ENCODE measurements at regions not wholly inside any gene's neighbourhood (a gene's known extent, or its start where the extent isn't known, plus 50 kb on each side); places are given as distances from the start of the nearest gene placed in this dataset.
A peak's percentile ranks its signal among the peaks of the same experiment; 100 is the strongest.

- no peak overlapping the region for H3K23ac ChIP-seq (ENCODE audit: low read depth, low read length)
- no peak overlapping the region for H2BK5ac ChIP-seq (ENCODE audit: low read depth, low read length, poor library complexity, severe bottlenecking)
- no peak overlapping the region for H4K5ac ChIP-seq (ENCODE audit: low read depth, low read length)
- no peak overlapping the region for H3K14ac ChIP-seq (replicated peaks; ENCODE audit: low read depth, low read length)
- H3K4me3 ChIP-seq (ENCODE audit: insufficient read depth, low read depth, low read length): no peak overlapping the region
- peak overlapping the region; percentile 58 for H2AFZ ChIP-seq (replicated peaks; ENCODE audit: low read length, poor library complexity)
- no peak overlapping the region for H2AK9ac ChIP-seq (replicated peaks; ENCODE audit: low read depth, low read length, poor library complexity)
- no peaks in the 10 kb centered on the region for H3K36me3 ChIP-seq (ENCODE audit: control insufficient read depth, insufficient read depth, low read length)
- CTCF ChIA-PET: no interaction called here
- in situ Hi-C loops (cut with MboI; ENCODE audit: low sequenced_read_pairs): no loop called here
- H3K27me3 ChIP-seq (ENCODE audit: control insufficient read depth, insufficient read depth, low read length): no peaks in the 10 kb centered on the region
- DNase-seq (no peak), ATAC-seq (ENCODE audit: low read depth) (no peak)
- no peaks in the 10 kb centered on the region for H3K4me1 ChIP-seq (ENCODE audit: control insufficient read depth, insufficient read depth, low read length)
- H2AK5ac ChIP-seq (ENCODE audit: low read depth, low read length): no peak overlapping the region
- H3K4me2 ChIP-seq (ENCODE audit: low read depth, low read length): no peak overlapping the region
- no TSS peak for BruUV-seq (replicated peaks)
- POLR2A ChIA-PET (ENCODE audit: unreplicated experiment): interaction anchor here (0.7 kb wide), 1 partner anchor 307 kb away, joined by 3 read pairs; no protein-coding TSS in a partner anchor
- H4K91ac ChIP-seq (ENCODE audit: insufficient read depth, low read depth, low read length): no peak overlapping the region
- no peak overlapping the region for H3K18ac ChIP-seq (ENCODE audit: low read depth, low read length)
- H3K27ac ChIP-seq (ENCODE audit: insufficient read depth, low read length): no peak overlapping the region
- no CpG with 5 or more reads among the region's 3 CpGs for WGBS, 2 experiments (ENCODE audit: extremely low coverage in 2 of 2, insufficient read length in 1 of 2)
- no peak overlapping the region for H4K8ac ChIP-seq (ENCODE audit: low read depth in 2 of 2, low read length in 2 of 2)
- no peak overlapping the region for H3K4ac ChIP-seq (ENCODE audit: low read depth, low read length)
- intact Hi-C loops (cut with micrococcal nuclease): no loop called here
- no peak overlapping the region for H2BK120ac ChIP-seq (ENCODE audit: low read depth, low read length)
- dilution Hi-C loops (cut with HindIII; ENCODE audit: low sequenced_read_pairs, unreplicated experiment): no loop called here
- H3K9me3 ChIP-seq (ENCODE audit: control insufficient read depth, insufficient read depth, low read length): no peaks in the 10 kb centered on the region
- no peak overlapping the region for H2BK15ac ChIP-seq (ENCODE audit: low read depth, low read length)
- H2BK20ac ChIP-seq (ENCODE audit: low read depth, low read length): no peak overlapping the region
- TF ChIP-seq CEBPB (IDR thresholded peaks at IDR 0.05; ENCODE audit: low read depth, low read length): no peak
- no peak for TF ChIP-seq MAZ (IDR thresholded peaks at IDR 0.05; ENCODE audit: borderline replicate concordance, low read depth, low read length)
- no peak for TF ChIP-seq MAFK (IDR thresholded peaks at IDR 0.05; ENCODE audit: low read depth, low read length)
- no peak for TF ChIP-seq CTCF (conservative IDR thresholded peaks at IDR 0.05; ENCODE audit: low read depth, low read length)
- TF ChIP-seq FOS (IDR thresholded peaks at IDR 0.05; ENCODE audit: low read depth, low read length): no peak
- TF ChIP-seq RCOR1 (IDR thresholded peaks at IDR 0.05; ENCODE audit: insufficient replicate concordance, low read length): no peak
- TF ChIP-seq CHD1 (IDR thresholded peaks at IDR 0.05; ENCODE audit: low read depth, low read length): no peak
- no peak for TF ChIP-seq POLR2A (IDR thresholded peaks at IDR 0.05; ENCODE audit: low read depth, low read length)
- TF ChIP-seq BHLHE40 (IDR thresholded peaks at IDR 0.05; ENCODE audit: low read depth, low read length): no peak
- no peak for TF ChIP-seq MXI1 (IDR thresholded peaks at IDR 0.05; ENCODE audit: borderline replicate concordance, low read depth, low read length)
- no peak for TF ChIP-seq RAD21 (IDR thresholded peaks at IDR 0.05; ENCODE audit: low read length)
- no peak for TF ChIP-seq RFX5 (IDR thresholded peaks at IDR 0.05; ENCODE audit: low read depth, low read length)
- no peak for TF ChIP-seq SMC3 (IDR thresholded peaks at IDR 0.05; ENCODE audit: low read depth, low read length)
- no peak for TF ChIP-seq ELK1 (IDR thresholded peaks at IDR 0.05; ENCODE audit: borderline replicate concordance, low read depth, low read length)
- no peak for TF ChIP-seq USF2 (IDR thresholded peaks at IDR 0.05; ENCODE audit: low read depth, low read length)
- no peak for TF ChIP-seq NFE2L2 (IDR thresholded peaks at IDR 0.05; ENCODE audit: low read depth, low read length)
- H3K9me1 ChIP-seq (ENCODE audit: insufficient read depth, low read length): no peaks in the 10 kb centered on the region
- no peak overlapping the region for H3K9ac ChIP-seq (ENCODE audit: low read depth, low read length)
- H3K79me1 ChIP-seq (ENCODE audit: low read depth in 1 of 2, low read length in 2 of 2): no peaks in the 10 kb centered on the region
- no peak overlapping the region for H3K56ac ChIP-seq (ENCODE audit: extremely low read depth, insufficient read depth, low read length)
- no peaks in the 10 kb centered on the region for H4K20me1 ChIP-seq (ENCODE audit: insufficient read depth, low read length)
These were observed 242.2 kb downstream of the ABHD5 start for GRCh38 chr3:43932921-43933320.

Data from IMR-90 (cell line).